HG03103 (cell line): ENCODE measurements at regions not wholly inside any gene's neighbourhood (a gene's known extent, or its start where the extent isn't known, plus 50 kb on each side); places are given as distances from the start of the nearest gene placed in this dataset.

Source experiments
- ATAC-seq: cut with Tn5 transposase; IDR thresholded peaks from one replicate; pipeline ENCODE4 v1.9.1; 2021; ENCODE audit warnings: low read depth; ENCODE audit not compliant: unreplicated experiment

DNA sequence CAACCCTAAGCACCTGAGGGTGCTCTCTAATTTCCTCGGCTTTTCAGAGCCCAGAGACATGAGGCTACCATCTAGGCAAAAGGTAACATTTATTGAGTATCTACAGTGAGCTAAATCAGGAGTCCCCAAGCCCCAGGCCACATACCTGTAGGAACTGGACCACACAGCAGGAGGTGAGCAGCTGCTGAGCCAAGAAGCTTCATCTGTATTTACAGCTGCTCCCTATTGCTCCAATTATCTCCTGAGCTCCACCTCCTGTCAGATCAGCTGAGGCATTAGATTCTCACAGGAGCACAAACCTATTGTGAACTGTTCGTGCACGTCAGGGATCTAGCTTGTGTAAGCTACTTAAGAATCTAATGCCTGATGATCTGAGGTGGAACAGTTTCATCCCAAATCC lies 70.2 kb downstream of the RND3 start:
- ATAC-seq, result no peak

GRCh38 chr2:150415022-150415421 lies 72.4 kb downstream of the RND3 start:
- ATAC-seq, result no peak

DNA sequence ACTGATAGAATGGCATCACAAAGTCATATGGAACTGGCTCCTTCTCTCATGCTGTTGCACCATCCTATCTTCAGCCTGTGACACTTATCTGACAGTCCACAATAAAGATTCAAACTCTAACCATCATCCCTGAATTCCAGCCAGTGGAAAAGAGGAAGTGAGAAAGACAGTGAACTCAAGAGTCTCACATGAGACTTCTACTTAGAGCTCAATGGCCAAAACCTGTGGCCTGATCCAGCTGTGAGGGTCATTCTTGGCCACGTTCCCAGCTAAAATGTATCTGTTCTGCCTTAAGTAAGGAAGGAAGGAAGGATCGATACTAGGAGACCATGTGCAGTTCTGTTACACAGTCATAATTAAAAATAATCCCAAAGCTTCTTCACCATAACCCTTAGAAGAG lies 73.6 kb downstream of the RND3 start:
- no peak for ATAC-seq

DNA sequence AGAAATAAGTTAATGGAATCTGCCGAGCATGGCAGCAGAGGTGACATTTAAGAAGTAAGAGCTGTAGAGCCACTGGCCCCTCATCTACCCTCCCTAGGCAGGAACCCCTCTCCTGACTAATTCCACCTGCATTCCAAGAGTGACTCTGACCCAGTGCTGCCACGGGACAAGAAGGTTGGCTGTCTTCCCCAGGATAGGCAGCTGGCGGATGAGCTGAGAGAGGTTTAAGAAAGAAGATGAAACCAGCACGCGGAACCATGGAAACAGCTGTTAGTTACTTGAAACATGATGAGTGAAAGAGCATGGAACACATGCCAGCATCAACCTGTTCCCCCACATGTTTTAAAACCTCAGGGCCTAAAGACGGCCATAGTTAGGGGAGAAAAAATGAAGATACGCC lies 74.1 kb downstream of the RND3 start:
- ATAC-seq, result no peak

DNA sequence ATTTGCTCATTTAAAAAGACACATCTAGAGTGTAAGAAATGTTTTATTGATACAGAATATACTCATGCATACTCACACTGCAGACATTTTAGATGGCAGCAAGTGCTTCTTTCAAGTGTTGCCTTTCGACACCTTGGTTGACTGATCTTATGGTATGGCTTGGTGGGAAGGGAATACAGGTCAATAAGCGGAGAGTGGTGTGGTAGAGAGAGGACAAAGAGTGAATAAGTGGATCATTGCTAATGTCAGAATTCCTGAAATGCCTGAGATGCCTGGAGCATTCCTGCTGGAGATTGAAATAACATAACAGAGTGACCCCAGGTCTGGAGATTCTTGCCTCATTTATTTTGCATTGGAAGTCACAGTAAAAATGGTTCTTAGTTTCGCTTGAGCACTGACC lies 76.7 kb downstream of the RND3 start:
- ATAC-seq, result no peak

DNA sequence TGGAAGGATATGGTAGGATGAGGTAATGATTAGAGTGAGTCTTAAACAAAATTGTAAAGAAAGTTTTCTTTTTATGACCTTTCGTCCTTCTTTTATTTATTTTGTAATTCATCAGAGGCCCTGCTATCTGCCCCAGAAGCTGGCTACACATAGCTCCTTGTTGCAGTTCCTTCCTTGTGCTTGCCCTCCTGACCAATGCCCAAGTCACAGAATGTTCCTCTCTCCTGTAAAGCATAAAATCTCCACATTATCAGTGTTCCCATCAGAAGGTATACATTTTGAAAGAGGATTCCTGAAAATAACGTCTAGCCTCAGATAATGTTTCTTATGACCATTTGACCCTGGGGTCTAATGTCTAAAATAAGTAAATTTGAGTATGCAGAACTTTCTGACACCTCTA lies 78.3 kb downstream of the RND3 start:
- no peak for ATAC-seq

GRCh38 chr2:150404147-150404546 lies 83.3 kb downstream of the RND3 start:
- ATAC-seq, result no peak

- ATAC-seq, result peak; percentile 56
Observed at GRCh38 chr2:150403457-150403856, 84.0 kb downstream of the RND3 start.

DNA sequence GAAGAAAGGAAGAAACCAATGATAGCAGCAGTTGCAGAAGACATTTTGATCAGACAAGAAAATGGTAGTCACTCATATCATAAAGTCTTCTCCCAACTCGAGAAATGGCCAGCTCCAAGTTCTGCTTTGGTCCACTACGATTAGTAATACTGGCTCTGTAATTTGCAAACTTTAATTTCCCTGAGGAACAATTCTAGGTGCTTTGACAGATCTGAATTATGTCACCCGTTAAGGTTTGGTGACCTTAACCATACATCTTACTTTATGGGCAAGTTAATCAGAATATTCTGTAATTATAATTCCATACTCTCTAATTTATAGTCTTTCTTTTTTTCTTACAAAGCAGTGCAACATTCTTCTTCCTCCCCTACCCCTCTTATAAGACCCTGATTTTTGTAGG lies 84.5 kb downstream of the RND3 start:
- no peak for ATAC-seq

- no peak for ATAC-seq
Observed at GRCh38 chr2:150400849-150401248, 86.6 kb downstream of the RND3 start.

GRCh38 chr2:150392614-150393013 lies 94.9 kb downstream of the RND3 start:
- no peak for ATAC-seq

DNA sequence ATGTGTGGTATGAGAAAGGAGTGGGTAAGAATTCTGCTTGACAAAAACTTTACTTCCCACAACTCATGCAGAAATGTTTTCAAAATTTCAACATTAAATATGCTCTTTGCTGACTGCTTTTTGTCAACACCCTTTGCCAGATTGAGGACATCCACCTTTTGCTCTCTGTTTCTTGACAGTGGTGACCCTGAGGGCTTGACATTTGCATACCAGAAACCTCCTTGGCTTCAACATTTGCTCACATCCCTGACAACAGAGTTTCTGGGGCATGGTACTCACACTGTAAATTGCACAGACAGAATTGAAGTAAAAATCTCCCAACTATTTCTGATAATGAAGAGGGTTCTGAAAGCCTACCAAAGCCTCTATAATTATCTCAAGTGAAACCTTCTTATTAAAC lies 95.7 kb downstream of the RND3 start:
- ATAC-seq, result no peak

- no peak for ATAC-seq
Observed at GRCh38 chr2:150389447-150389846, 98.0 kb downstream of the RND3 start.

- ATAC-seq, result no peak
Observed at GRCh38 chr2:150388289-150388625, 99.2 kb downstream of the RND3 start.

DNA sequence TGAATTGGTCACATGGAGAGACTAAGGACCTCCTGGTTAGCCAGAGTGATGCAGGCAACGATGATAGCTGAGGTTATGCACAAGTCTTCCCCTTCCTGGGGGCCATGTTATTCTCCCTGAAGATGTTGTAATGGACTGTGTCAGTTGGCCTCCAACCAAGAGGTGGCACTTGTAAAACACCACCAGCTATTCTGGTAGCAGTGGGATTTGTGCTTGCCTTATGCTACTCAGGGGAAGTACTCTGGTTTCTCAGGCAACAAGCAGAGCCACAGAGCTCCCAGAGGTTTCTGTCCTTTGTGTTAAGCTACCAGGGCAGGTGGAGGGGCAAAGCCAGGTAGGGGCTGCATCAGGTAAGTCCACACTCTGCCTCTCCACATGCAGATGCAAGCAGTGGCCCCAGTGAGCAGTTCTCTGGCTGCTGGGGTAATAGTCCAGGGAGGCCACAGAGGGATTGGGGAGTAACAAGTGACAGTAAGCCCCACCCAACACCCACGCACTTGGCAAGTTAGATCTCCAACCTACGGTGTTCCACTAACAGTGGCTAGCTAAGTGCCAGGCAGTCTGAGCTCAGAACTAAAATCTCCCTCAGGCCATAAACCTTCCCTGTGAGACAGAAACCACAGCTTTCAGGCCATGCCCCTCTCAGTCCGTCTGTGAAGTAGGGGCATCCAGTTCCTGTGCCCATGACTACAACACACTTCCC lies 99.7 kb downstream of the RND3 start:
- no peak for ATAC-seq

DNA sequence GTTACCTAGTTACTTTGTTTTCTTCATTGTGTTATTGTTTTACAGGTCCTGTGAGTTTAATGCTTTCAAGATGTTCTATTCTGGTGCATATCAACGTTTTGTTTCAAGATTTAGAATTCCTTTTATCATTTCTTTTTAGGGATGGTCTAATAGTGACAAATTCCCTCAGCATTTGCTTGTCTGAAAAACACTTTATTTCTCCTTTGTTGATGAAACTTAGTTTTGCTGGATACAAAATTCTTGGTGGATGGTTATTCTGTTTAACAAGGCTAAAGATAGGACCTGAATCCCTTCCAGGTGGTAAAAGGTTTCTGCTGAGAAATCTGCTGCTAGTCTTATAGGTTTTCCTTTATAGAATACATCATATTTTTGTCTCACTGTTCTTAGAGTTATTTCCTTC lies 102.3 kb downstream of the RND3 start:
- no peak for ATAC-seq

DNA sequence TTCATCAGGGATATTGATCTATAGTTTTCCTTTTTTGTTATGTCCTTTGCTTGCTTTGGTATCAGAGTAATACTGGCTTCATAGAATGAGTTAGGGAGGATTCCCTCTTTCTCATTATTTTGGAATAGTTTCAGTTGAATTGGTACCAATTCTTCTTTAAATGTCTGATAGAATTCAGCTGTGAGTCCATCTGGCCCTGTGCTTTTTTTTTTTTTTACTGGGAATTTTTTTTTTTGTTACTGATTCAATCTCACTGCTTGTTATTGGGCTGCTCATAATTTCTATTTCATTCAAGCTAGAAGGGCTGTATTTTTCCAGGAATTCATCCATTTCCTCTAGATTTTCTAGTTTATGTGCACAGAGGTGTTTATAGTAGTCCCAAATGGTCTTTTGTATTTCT lies 103.9 kb downstream of the RND3 start:
- no peak for ATAC-seq

GRCh38 chr2:150379166-150379565 lies 108.3 kb downstream of the RND3 start:
- ATAC-seq, result no peak

DNA sequence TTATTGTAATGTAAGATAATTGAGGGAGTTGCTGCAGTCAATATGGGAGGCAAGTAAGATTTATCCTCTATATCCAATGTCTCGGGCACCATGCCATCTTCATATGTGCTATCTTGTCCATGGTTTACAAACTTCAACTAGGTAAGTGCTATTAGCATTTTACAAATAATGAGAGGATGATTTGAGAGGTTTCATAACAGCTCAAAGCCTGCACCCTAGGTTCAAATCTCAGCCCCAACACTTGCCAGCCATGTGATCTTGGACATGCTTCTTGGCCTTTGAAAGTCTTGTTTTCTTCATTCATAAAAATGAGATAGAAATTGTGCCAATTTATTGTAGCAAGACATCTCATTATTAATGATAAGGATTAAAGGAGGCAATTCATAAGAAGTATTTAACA lies 108.8 kb downstream of the RND3 start:
- ATAC-seq, result no peak

- ATAC-seq, result no peak
Observed at GRCh38 chr2:150376553-150377335, 110.7 kb downstream of the RND3 start.

DNA sequence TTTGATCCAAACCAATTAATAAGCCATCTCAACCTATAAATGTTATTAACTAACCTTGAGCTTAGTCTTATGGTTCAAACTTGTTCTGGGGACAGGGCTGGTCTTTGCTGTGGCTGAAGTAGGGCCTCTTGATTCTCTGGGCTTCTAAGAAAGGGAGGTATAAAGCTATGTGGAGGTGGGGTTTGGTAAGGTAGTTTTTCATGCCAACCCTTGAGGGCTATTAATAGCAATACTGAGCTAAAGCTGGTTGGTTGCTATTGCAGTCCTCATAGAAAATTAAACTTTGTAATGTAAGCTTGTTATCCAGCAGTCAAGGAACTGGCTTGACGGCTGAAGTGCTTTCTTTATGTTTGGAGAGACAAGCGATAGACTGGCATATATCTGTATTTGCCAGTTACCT lies 112.1 kb downstream of the RND3 start:
- ATAC-seq, result no peak

DNA sequence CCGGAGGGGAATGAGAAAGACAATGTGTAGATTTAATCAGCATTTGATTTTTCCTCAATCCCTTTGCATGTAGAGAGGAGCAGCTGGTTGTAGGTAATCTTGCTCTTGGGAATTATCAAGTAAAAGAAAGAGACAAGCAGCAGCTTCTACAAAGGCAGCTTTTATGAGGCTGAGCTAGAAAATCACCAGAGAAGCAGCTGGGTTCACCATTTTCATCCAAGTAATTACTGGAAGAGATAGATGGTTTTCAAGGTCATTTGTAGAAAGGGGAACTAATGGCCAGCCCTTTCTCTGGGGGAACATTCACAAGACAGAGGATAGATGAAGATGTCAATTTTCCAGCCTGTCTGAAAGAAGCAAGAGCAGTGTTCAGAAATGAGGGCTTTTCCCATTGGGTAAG lies 113.0 kb downstream of the RND3 start:
- ATAC-seq, result no peak
